T-cell (primary cell): ENCODE measurements at regions not wholly inside any gene's neighbourhood (a gene's known extent, or its start where the extent isn't known, plus 50 kb on each side); places are given as distances from the start of the nearest gene placed in this dataset.

Experiments used
- ATAC-seq, 4 experiments: fragments of 200-7000 bp in 3 of 4; fragments of 150-1000 bp in 1 of 4; cut with Tn5 transposase; replicated peaks in 1 of 4; 1 replicate in 3 of 4; 2 replicates in 1 of 4; pipeline ENCODE4 v1.10.0; 2021; ENCODE audit warnings: moderate library complexity in 3 of 4, mild to moderate bottlenecking in 2 of 4, moderate number of reproducible peaks in 1 of 4
- CTCF ChIA-PET, 2 donors: fragments of 300-600 bp; sonication (Branson Sonifier 250); formaldehyde crosslinking; loops; one replicate each; lab custom pipeline; 2022; ENCODE audit warnings: antibody characterized with exemption in 2 of 2; lab: Charles Lee
- POLR2A ChIA-PET, 2 donors: fragments of 300-600 bp; sonication (Branson Sonifier 250); formaldehyde crosslinking; loops; one replicate each; lab custom pipeline; 2022; ENCODE audit warnings: antibody characterized with exemption in 2 of 2; lab: Charles Lee
- DNase-seq, 35 experiments: peaks; one replicate each; pipeline versions ENCODE4 v3.0.0 to v3.0.0-alpha.2; 2013 to 2023
- H3K27ac ChIP-seq: one replicate; pipeline ENCODE4 v1.5.1; 2013; ENCODE audit warnings: low read length
- H3K27me3 ChIP-seq, 2 experiments: replicated peaks in 1 of 2; 1 replicate in 1 of 2; 2 replicates in 1 of 2; pipeline versions ENCODE4 v1.6.1 to v1.7.0; 2013; ENCODE audit warnings: low read length in 1 of 2, mixed read lengths in 1 of 2; ENCODE audit not compliant: control insufficient read depth in 2 of 2, insufficient read depth in 2 of 2; ENCODE audit errors: extremely low read depth in 1 of 2
- H3K36me3 ChIP-seq, 2 donors: 1 replicate in 1 of 2; 2 replicates in 1 of 2; pipeline versions ENCODE4 v1.6.1 to v1.7.0; 2013; ENCODE audit warnings: low read length in 1 of 2; ENCODE audit not compliant: control insufficient read depth in 2 of 2, insufficient read depth in 1 of 2; ENCODE audit errors: extremely low read depth in 1 of 2
- H3K4me1 ChIP-seq, 2 experiments: 1 replicate in 1 of 2; 2 replicates in 1 of 2; pipeline versions ENCODE4 v1.6.1 to v1.7.0; 2013; ENCODE audit warnings: low read length in 2 of 2, mixed read lengths in 1 of 2; ENCODE audit not compliant: insufficient read depth in 2 of 2, control insufficient read depth in 1 of 2; ENCODE audit errors: extremely low read depth in 1 of 2
- H3K4me3 ChIP-seq, 2 donors: 1 replicate in 1 of 2; 2 replicates in 1 of 2; pipeline versions ENCODE4 v1.5.1 to v1.7.0; 2013; ENCODE audit warnings: mild to moderate bottlenecking in 2 of 2, low read length in 1 of 2, moderate library complexity in 1 of 2; ENCODE audit not compliant: control insufficient read depth in 1 of 2; ENCODE audit errors: extremely low read depth in 1 of 2
- H3K9me3 ChIP-seq: 2 replicates; pipeline ENCODE4 v1.7.0; 2013
- H3K27ac Mint-ChIP-seq, 2 donors: one replicate each; pipeline ENCODE4 v1.8.0; 2020 to 2021; ENCODE audit warnings: mild to moderate bottlenecking in 2 of 2, mixed read lengths in 2 of 2
- H3K27me3 Mint-ChIP-seq, 2 donors: one replicate each; pipeline ENCODE4 v1.8.0; 2021 to 2022; ENCODE audit warnings: mixed read lengths in 2 of 2
- H3K36me3 Mint-ChIP-seq: one replicate; pipeline ENCODE4 v1.8.0; 2021; ENCODE audit warnings: mixed read lengths
- H3K4me1 Mint-ChIP-seq, 3 donors: one replicate each; pipeline ENCODE4 v1.8.0; 2020 to 2022; ENCODE audit warnings: mixed read lengths in 3 of 3, mild to moderate bottlenecking in 1 of 3
- H3K4me3 Mint-ChIP-seq, 3 donors: one replicate each; pipeline ENCODE4 v1.8.0; 2020 to 2022; ENCODE audit warnings: mild to moderate bottlenecking in 3 of 3, mixed read lengths in 3 of 3, moderate library complexity in 3 of 3
- H3K9me3 Mint-ChIP-seq, 3 donors: one replicate each; pipeline ENCODE4 v1.8.0; 2020 to 2022; ENCODE audit warnings: mixed read lengths in 3 of 3
- WGBS: methylation state at CpG from one replicate; pipeline ENCODE4 v1.1.5; 2013; ENCODE audit warnings: missing lambda C conversion rate; ENCODE audit not compliant: insufficient coverage; 5-methylcytosine and 5-hydroxymethylcytosine counted together

DNA sequence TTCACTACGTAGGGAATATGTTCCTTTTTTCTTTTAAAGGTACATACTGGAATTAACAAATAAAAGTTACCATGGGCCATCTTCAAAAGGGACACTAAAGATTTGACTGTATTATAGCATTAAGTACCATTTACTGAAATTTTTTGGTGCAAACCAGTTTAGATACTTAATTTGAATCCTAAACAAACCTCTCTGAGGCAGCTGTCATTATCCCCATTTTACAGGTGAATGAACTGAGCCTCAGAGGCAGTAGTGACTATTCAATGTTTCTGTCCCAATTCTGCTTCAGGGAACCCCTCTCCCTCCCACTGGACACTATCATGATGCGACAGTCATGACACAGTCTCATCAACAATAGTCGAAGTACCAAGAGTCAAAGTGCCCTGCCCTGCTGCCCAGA lies 76.2 kb upstream of the PHF21A start:
- no peak overlapping the region for H3K27ac ChIP-seq
- H3K36me3 ChIP-seq = no peaks in the 10 kb centered on the region
- no peak overlapping the region for H3K4me3 ChIP-seq
- no peaks in the 10 kb centered on the region for H3K4me1 ChIP-seq
- peaks cover 2 to 17% of the 10 kb centered on the region in 2 experiments for H3K27me3 ChIP-seq
- Mint-ChIP-seq H3K27ac (no peak overlapping the region), H3K27me3 (peaks cover 32 to 36% of the 10 kb centered on the region in 2 donors), H3K9me3 (no peaks in the 10 kb centered on the region), H3K4me3 (no peak overlapping the region), H3K4me1 (no peaks in the 10 kb centered on the region), H3K36me3 (no peaks in the 10 kb centered on the region)
- CTCF ChIA-PET = no interaction called here
- ATAC-seq (no peak), DNase-seq (no peak)
- H3K9me3 ChIP-seq = no peaks in the 10 kb centered on the region
- WGBS = no CpG with 5 or more reads among the region's 3 CpGs
- POLR2A ChIA-PET = no interaction called here

DNA sequence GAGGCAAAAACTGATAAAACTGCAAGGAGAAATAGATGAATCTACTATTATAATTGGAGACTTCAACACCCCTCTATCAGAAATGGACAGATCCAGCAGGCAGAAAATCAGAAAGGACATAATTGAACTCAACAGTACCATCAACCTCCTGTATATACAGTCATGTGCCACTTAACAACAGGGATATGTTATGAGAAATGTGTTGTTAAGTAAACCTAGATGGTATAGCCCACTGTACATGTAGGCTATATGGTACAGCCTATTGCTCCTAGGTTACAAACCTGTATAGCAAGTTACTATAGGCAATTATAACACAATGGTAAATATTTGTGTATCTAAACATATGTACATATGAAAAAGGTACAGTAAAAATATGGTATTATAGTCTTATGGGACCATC lies 66.8 kb upstream of the PHF21A start:
- no peak overlapping the region for H3K4me3 ChIP-seq
- no peak overlapping the region for H3K27ac ChIP-seq
- peaks cover 18 to 28% of the 10 kb centered on the region in 2 donors for H3K27me3 Mint-ChIP-seq
- no peaks in the 10 kb centered on the region for H3K9me3 ChIP-seq
- no peaks in the 10 kb centered on the region for H3K4me1 Mint-ChIP-seq
- POLR2A ChIA-PET = no interaction called here
- H3K27me3 ChIP-seq = no peaks in the 10 kb centered on the region
- no peak overlapping the region for H3K4me3 Mint-ChIP-seq
- no peaks in the 10 kb centered on the region for H3K4me1 ChIP-seq
- ATAC-seq (no peak), DNase-seq (no peak)
- CTCF ChIA-PET = interaction anchor here in 1 of 2 donors (0.6 kb wide), 1 partner anchor 205 kb away, joined by 3 read pairs; no protein-coding TSS in a partner anchor
- H3K27ac Mint-ChIP-seq = no peak overlapping the region
- H3K9me3 Mint-ChIP-seq = peaks cover 0 to 3% (median 1%) of the 10 kb centered on the region in 3 donors
- no peaks in the 10 kb centered on the region for H3K36me3 ChIP-seq
- no peaks in the 10 kb centered on the region for H3K36me3 Mint-ChIP-seq

DNA sequence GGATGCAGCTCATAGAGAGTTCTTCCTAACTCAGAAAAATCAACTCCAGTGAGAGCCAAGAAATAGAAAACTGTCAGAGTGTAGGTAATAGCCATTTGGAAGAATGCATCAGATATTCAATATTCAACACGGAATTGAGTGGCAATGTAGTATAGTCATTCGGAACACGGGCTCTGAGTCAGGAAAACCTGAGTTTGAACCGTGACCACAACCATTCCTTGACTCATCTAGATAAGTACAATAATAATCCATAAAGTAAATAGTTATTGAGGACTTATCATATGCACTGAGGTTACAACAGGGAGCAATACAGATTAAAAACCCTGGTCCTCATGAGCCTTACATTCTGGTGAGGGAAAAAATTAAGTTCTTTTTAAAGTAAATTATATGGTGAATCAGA lies 62.6 kb upstream of the PHF21A start:
- H3K27ac Mint-ChIP-seq = no peak overlapping the region
- DNase-seq = no peak
- Histone ChIP-seq H3K4me3 (no peak overlapping the region), H3K9me3 (no peaks in the 10 kb centered on the region), H3K4me1 (no peaks in the 10 kb centered on the region), H3K27me3 (peaks cover 0 to 3% of the 10 kb centered on the region in 2 experiments), H3K27ac (no peak overlapping the region), H3K36me3 (no peaks in the 10 kb centered on the region)
- H3K36me3 Mint-ChIP-seq = no peaks in the 10 kb centered on the region
- no peak overlapping the region for H3K4me3 Mint-ChIP-seq
- ATAC-seq = no peak
- ChIA-PET POLR2A (interaction anchor here in 1 of 2 donors (0.7 kb wide), 1 partner anchor 26 kb away, joined by 3 read pairs; no protein-coding TSS in a partner anchor), CTCF (no interaction called here)
- peaks cover 0 to 6% (median 0%) of the 10 kb centered on the region in 3 donors for H3K9me3 Mint-ChIP-seq
- H3K27me3 Mint-ChIP-seq = peaks cover 31 to 34% of the 10 kb centered on the region in 2 donors
- no peaks in the 10 kb centered on the region for H3K4me1 Mint-ChIP-seq
- no CpG with 5 or more reads among the region's 4 CpGs for WGBS

DNA sequence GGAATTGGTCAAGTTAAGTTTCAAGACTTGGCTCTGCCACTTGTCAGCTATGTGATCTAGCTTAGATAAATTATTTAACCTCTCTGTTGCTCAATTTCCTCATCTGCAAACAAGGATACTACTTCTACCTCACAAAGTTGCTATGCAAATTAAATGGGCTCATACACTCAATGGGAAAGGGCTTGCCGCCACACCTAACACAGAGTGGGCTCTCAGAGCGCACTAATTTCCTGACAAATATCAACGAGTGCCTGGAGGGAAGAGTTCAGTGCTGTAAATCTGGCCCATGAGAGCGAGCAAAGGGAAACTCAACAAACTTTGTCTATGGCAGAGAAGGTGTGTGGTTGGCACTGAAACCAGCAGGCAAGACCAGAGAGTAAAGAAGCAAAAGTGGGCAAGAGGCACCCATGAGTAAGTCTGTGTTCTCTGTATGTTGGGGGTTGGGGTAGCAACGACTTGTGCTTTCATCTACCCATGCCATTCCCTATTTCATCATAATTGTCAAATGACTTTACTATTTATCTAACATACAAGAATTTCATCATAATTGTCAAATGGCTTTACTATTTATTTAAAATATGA lies 60.7 kb upstream of the PHF21A start:
- no peak for DNase-seq

DNA sequence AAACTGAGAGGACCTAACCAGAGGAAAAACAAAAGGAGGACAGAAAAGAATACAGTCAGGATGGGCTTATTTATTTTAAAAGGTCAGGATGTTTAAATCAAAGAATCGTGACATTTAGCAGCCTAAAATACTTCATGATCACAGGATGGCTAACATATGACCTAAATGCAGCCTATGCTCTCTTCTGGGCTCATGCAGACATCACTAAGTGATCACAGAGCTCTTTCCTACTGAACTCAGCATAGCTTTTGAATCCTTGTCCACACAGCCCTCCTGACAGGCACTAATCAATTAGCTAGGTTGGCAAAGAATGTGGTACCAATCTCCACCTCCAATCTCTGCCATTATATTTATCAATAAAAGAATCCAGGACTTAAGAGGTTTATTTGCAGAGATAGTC lies 60.1 kb upstream of the PHF21A start:
- peaks cover 42% of the 10 kb centered on the region in 2 donors for H3K27me3 Mint-ChIP-seq
- 80% methylated on average over 1 of the region's 1 CpG for WGBS

More for the DNA sequence above, 60.7 kb upstream of the PHF21A start:
- Histone ChIP-seq H3K4me1 (no peaks in the 10 kb centered on the region), H3K9me3 (no peaks in the 10 kb centered on the region), H3K36me3 (no peaks in the 10 kb centered on the region), H3K27ac (no peak overlapping the region), H3K4me3 (no peak overlapping the region), H3K27me3 (peaks cover 0 to 5% of the 10 kb centered on the region in 2 experiments)
- no peaks in the 10 kb centered on the region for H3K4me1 Mint-ChIP-seq
- CTCF ChIA-PET = no interaction called here
- H3K27me3 Mint-ChIP-seq = peaks cover 40% of the 10 kb centered on the region in 2 donors
- 94% methylated on average over 4 of the region's 5 CpGs for WGBS
- no peaks in the 10 kb centered on the region for H3K36me3 Mint-ChIP-seq
- H3K27ac Mint-ChIP-seq = no peak overlapping the region
- ATAC-seq = no peak
- peaks cover 0 to 6% (median 0%) of the 10 kb centered on the region in 3 donors for H3K9me3 Mint-ChIP-seq
- POLR2A ChIA-PET = no interaction called here
- H3K4me3 Mint-ChIP-seq = no peak overlapping the region

DNA sequence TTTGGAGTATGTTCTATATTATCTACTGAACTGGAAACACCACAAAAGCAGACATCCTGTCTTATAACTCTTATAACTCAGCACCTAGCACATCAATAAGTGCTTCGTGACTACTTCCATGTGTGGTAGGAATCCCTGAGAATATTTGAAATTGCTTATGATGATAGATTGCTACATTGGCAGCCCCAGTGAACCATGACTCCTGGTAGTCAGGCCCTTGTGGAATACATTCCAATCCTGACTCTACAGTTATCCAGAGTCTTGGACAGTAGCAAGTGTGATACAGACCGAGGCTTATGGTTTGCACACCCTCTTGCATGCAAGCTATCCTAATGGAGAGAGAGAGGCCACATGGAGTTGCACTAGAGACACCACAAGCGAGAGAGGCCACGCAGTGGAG lies 59.5 kb upstream of the PHF21A start:
- Mint-ChIP-seq H3K27me3 (peaks cover 47 to 48% of the 10 kb centered on the region in 2 donors), H3K4me3 (no peak overlapping the region), H3K9me3 (peaks cover 0 to 6% (median 0%) of the 10 kb centered on the region in 3 donors), H3K4me1 (no peaks in the 10 kb centered on the region), H3K36me3 (no peaks in the 10 kb centered on the region), H3K27ac (no peak overlapping the region)
- H3K27ac ChIP-seq = no peak overlapping the region
- CTCF ChIA-PET = no interaction called here
- H3K4me3 ChIP-seq = no peak overlapping the region
- H3K27me3 ChIP-seq = peaks cover 0 to 16% of the 10 kb centered on the region in 2 experiments
- no peaks in the 10 kb centered on the region for H3K4me1 ChIP-seq
- WGBS = no CpG with 5 or more reads among the region's 4 CpGs
- POLR2A ChIA-PET = no interaction called here
- H3K36me3 ChIP-seq = no peaks in the 10 kb centered on the region
- DNase-seq = no peak
- ATAC-seq = no peak
- H3K9me3 ChIP-seq = no peaks in the 10 kb centered on the region

More for the DNA sequence above, 60.1 kb upstream of the PHF21A start:
- Histone ChIP-seq H3K36me3 (no peaks in the 10 kb centered on the region), H3K27ac (no peak overlapping the region), H3K9me3 (no peaks in the 10 kb centered on the region), H3K4me1 (no peaks in the 10 kb centered on the region), H3K27me3 (peaks cover 0 to 11% of the 10 kb centered on the region in 2 experiments), H3K4me3 (no peak overlapping the region)
- ATAC-seq (no peak), DNase-seq (no peak)
- CTCF ChIA-PET = no interaction called here
- H3K4me1 Mint-ChIP-seq = no peaks in the 10 kb centered on the region
- H3K27ac Mint-ChIP-seq = no peak overlapping the region
- POLR2A ChIA-PET = no interaction called here
- H3K36me3 Mint-ChIP-seq = no peaks in the 10 kb centered on the region
- no peak overlapping the region for H3K4me3 Mint-ChIP-seq
- peaks cover 0 to 6% (median 0%) of the 10 kb centered on the region in 3 donors for H3K9me3 Mint-ChIP-seq
